Medulla oblongata (tissue), 1 donor: ENCODE measurements at regions not wholly inside any gene's neighbourhood (a gene's known extent, or its start where the extent isn't known, plus 50 kb on each side); places are given as distances from the start of the nearest gene placed in this dataset.
A peak's percentile ranks its signal among the peaks of the same experiment; 100 is the strongest.

Experiments
- DNase-seq: peaks from one replicate; pipeline ENCODE4 v3.0.0-alpha.2; 2015; ENCODE audit errors: extremely low spot score

DNA sequence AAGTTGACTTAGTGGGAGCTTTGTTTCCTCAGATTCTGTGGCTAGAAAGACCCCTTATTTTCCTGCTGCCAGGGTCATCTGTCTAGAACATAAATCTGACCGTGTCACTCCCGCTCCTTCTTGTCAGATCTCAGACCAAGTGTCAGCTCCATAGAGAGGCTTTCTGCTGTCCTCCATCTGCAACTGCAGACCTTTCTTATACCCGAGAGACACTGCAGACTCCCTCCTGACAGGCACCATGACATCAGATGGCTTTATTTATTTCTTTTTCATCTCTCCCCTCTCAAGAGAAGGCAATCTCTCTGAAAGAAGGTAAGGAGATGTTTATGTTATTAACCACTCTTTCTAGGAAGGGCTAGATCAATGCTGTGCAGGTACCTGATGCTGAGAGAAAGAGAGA lies 726.5 kb downstream of the UQCRFS1 start:
- DNase-seq: no peak

DNA sequence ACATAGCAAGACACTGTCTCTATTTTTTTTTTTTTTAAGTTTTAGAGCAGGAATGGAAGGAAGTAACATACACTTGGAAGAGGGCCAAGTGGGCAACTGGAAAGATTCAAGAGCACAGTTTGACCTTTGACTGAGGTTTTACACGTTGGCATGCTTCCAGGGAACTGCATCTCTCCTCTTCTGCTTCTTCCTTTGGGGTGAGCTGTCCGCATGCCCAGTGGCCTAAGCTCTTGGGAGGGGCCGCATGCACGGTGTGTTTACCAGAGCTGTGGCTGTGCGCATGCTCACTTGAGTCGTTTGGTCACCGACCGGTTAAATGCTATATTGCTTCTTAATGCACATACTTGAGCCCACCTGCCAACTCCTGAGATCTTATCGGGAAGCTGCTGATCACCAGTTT lies 727.7 kb downstream of the UQCRFS1 start:
- no peak for DNase-seq

- DNase-seq: no peak
Observed at GRCh38 chr19:28483197-28483596, 729.8 kb downstream of the UQCRFS1 start.

GRCh38 chr19:28482221-28482620 lies 730.7 kb downstream of the UQCRFS1 start:
- no peak for DNase-seq

DNA sequence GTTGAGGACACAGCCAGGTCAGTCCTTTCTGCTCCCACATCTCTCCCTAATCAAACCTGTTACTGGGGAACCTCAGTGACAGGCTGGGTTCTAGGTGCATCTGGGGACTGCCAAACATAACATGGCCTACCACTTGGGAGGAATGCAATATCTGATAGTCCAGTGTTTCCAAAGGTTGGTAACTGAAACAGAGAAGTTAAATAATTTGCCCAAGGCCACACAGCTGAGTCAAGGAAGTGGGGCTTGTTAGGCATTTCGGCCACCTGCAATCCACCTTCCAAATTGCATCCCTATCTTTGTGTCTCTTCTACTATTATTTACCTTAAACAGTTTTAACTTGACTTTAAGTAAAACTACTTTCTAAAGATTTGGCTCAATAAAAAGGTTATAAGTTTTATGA lies 731.3 kb downstream of the UQCRFS1 start:
- no peak for DNase-seq

GRCh38 chr19:28475525-28475924 lies 737.4 kb downstream of the UQCRFS1 start:
- no peak for DNase-seq

- DNase-seq: no peak
Observed at GRCh38 chr19:28472843-28473242, 740.1 kb downstream of the UQCRFS1 start.

DNA sequence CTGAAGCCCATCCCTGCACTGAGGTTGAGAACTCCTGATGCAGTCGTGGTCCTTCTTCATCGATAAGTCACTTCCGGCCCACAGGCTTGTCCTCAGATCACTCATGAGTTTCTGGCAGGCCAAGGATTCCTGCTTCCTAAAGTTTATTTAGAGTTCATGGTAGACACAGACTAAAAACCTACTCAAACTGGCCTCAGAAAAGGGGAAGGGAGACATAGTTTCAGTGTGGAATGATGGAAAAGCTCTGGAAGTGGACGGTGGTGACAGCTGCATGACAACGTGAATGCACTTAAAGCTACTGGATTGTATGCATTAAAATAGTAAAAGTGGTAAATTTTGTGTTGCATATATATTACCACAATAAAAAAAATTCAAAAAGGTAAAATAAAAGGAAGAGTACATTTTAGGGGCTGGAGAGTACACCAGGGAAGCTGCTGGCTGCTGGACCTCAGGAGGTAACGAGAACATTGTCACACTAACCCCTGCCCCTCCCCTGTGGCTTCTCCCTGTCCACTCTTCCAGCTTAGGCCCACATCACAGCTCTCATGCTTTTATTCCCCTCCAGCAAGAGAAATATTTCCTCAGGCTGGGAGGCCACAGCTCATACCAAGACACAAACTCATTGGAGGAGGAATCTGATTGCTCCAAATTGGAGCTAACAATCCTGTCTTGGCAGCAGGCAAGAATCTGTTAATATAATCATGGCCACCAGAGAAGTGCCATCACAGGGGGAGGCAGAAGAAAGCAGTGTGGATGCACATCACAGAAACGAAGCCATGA lies 741.0 kb downstream of the UQCRFS1 start:
- DNase-seq: no peak

GRCh38 chr19:28469544-28469943 lies 743.4 kb downstream of the UQCRFS1 start:
- no peak for DNase-seq

GRCh38 chr19:28468701-28469459 lies 744.1 kb downstream of the UQCRFS1 start:
- no peak for DNase-seq

GRCh38 chr19:28466107-28467045 lies 746.6 kb downstream of the UQCRFS1 start:
- DNase-seq: peak; percentile 61

- no peak for DNase-seq
Observed at GRCh38 chr19:28465371-28466086, 747.4 kb downstream of the UQCRFS1 start.

GRCh38 chr19:28463493-28464053 lies 749.4 kb downstream of the UQCRFS1 start:
- no peak for DNase-seq

DNA sequence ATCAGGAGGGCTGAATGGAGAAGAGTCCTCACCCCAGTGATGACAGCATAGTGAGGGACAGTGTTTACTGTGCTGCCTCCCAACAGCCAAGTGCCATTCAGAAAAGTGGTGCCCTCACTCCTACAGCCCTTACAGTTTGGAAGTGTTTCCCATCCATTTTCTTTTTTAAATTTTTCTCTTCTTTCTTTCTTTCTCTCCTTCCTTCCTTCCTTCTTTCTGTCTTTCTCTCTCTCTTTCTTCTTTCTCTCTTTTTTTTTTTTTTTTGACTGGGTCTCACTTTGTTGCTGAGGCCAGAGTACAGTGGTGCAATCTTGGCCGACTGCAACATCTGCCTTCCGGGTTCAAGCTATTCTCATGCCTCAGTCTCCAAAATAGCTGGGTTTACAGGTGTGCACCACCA lies 755.3 kb downstream of the UQCRFS1 start:
- no peak for DNase-seq

DNA sequence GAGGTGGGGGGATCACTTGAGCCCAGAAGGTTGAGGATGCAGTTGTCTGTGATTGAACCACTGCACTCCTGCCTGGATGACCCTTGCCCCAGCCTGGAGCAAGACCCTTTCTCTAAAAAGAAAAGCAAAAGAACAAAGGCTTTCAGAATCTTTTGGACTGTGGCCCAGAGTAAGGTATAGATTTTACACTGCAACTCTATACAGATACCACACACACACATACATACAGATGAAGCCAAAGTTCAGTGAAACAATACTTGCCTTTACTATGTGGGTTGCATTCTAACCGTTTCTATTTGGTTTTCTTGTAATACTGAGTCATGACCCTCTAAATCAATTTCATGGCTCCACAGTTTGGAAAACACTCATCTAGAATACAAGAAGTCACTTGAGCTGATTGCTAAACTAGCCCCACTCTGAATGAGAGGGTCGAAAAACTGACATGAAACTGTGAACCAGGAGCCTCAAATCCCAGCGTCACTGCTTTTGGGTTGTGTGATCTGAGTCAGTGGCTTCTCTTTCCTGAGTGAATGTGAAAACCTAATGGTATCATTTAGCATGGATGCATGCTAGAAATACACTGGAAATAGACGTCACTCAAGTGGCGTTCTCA lies 756.1 kb downstream of the UQCRFS1 start:
- DNase-seq: no peak

DNA sequence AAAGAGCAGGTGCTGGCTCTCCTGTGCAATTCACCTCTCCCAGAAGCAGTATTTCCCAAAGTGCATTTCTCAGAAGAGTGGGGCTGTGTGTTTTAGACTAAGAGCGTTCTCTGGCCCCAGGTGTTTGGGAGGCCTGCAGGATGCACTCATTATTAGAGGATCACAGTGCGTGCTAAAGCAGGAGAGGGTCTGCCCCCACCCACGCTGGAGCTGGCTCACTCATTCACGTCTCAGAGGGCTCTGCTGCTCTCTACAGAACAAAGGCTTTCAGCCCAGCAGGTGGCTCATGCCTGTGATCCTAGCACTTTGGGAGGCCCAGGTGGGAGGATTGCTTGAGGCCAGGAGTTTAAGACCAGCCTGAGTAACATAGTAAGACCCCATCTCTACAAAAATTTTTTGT lies 756.7 kb downstream of the UQCRFS1 start:
- no peak for DNase-seq

GRCh38 chr19:28454083-28454482 lies 758.9 kb downstream of the UQCRFS1 start:
- no peak for DNase-seq

- DNase-seq: no peak
Observed at GRCh38 chr19:28453420-28453819, 759.5 kb downstream of the UQCRFS1 start.

- no peak for DNase-seq
Observed at GRCh38 chr19:28449803-28450202, 763.1 kb downstream of the UQCRFS1 start.

DNA sequence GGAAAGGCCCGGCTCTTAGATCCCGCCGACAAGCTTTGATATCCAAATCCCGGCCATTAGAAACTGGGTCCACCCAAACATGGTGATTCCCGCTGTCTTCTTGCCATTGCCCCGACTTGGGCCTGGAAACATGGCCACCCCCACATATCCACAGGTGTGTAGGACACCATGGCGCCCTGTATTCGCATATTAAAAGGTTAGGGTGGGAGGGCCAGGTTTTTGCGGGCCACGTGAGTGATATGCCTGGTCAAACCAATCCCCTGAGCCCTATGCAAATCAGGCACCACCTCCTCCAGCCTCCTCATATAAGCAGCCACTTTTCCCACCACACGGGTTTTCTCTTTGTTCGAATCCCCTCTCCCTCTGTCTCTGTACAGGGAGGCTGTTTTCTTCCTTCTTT lies 766.4 kb downstream of the UQCRFS1 start:
- DNase-seq: no peak

DNA sequence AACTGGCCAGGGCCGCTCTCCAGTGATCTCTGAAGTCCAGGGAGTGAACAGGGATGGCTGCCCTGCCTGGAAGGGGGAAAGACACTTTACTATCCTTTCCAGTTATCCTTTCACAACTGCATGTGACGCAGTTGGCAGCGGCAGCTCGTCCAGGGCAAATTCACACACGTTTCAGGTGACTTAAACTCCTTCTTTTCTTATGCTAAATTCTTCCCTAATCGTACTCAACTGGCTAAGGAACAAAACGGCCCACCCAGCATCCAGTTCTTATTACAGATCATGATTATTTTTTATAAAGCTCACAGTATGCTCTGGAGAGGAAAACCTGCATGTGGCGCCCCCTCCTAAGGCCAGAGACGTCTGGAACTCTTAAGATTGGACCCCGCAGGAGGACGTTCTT lies 767.1 kb downstream of the UQCRFS1 start:
- no peak for DNase-seq
